B cell (primary cell): ENCODE measurements at regions not wholly inside any gene's neighbourhood (a gene's known extent, or its start where the extent isn't known, plus 50 kb on each side); places are given as distances from the start of the nearest gene placed in this dataset.

ENCODE experiments used
- ATAC-seq: fragments of 200-7000 bp; cut with Tn5 transposase; one replicate; pipeline ENCODE4 v1.10.0; 2021; ENCODE audit warnings: low read depth, mild to moderate bottlenecking, moderate number of reproducible peaks, moderate library complexity
- CTCF ChIA-PET: fragments of 350-600 bp; sonication (Branson Sonifier 250); formaldehyde crosslinking; loops from one replicate; lab custom pipeline; 2021; ENCODE audit warnings: antibody characterized with exemption, inconsistent platforms; lab: Charles Lee
- POLR2A ChIA-PET: fragments of 350-600 bp; sonication (Branson Sonifier 250); formaldehyde crosslinking; loops from one replicate; lab custom pipeline; 2021; ENCODE audit warnings: antibody characterized with exemption; lab: Charles Lee
- DNase-seq: peaks from one replicate; pipeline ENCODE4 v3.0.0; 2013
- H2AFZ ChIP-seq: 2 replicates; pipeline ENCODE4 v1.6.1; 2012; ENCODE audit warnings: mild to moderate bottlenecking, low read depth, low read length; ENCODE audit not compliant: insufficient read depth, poor library complexity, severe bottlenecking
- H3K27ac ChIP-seq, 2 donors: 1 replicate in 1 of 2; 2 replicates in 1 of 2; pipeline ENCODE4 v1.5.1; 2012 to 2013; ENCODE audit warnings: low read length in 2 of 2, mild to moderate bottlenecking in 2 of 2, moderate library complexity in 1 of 2
- H3K27me3 ChIP-seq, 4 experiments: fragments of 200-600 bp in 1 of 4; sonication (generic) in 1 of 4; replicated peaks in 1 of 4; 1 replicate in 2 of 4; 2 replicates in 2 of 4; pipeline versions ENCODE4 v1.6.1 to v1.7.0; 2013 to 2016; ENCODE audit warnings: low read length in 3 of 4, mild to moderate bottlenecking in 2 of 4, mixed read lengths in 1 of 4, moderate library complexity in 1 of 4; ENCODE audit not compliant: insufficient read depth in 4 of 4, control insufficient read depth in 3 of 4; ENCODE audit errors: control extremely low read depth in 1 of 4
- H3K36me3 ChIP-seq, 2 experiments: replicated peaks in 1 of 2; 1 replicate in 1 of 2; 2 replicates in 1 of 2; pipeline versions ENCODE4 v1.6.1 to v1.7.1; 2013; ENCODE audit warnings: low read length in 1 of 2; ENCODE audit not compliant: insufficient read depth in 2 of 2, control insufficient read depth in 1 of 2; ENCODE audit errors: control extremely low read depth in 1 of 2, extremely low read depth in 1 of 2
- H3K4me1 ChIP-seq, 2 donors: fragments of 200-600 bp in 1 of 2; sonication (generic) in 1 of 2; 1 replicate in 1 of 2; 2 replicates in 1 of 2; pipeline versions ENCODE4 v1.5.1 to v1.6.1; 2013 to 2017; ENCODE audit warnings: low read length in 2 of 2; ENCODE audit not compliant: control insufficient read depth in 2 of 2, insufficient read depth in 2 of 2
- H3K4me2 ChIP-seq: replicated peaks from 2 replicates; pipeline ENCODE3; 2012; ENCODE audit warnings: mild to moderate bottlenecking, low read depth, low read length; ENCODE audit not compliant: poor library complexity, severe bottlenecking
- H3K4me3 ChIP-seq, 5 experiments: fragments of 200-600 bp in 1 of 5; sonication (generic) in 1 of 5; 1 replicate in 3 of 5; 2 replicates in 2 of 5; pipeline versions ENCODE4 v1.5.1 to v1.7.0; 2011 to 2016; ENCODE audit warnings: low read length in 4 of 5, mild to moderate bottlenecking in 4 of 5, low read depth in 2 of 5, control low read depth in 1 of 5, moderate library complexity in 1 of 5; ENCODE audit not compliant: insufficient read depth in 1 of 5; ENCODE audit errors: control extremely low read depth in 1 of 5, extremely low read depth in 1 of 5
- H3K79me2 ChIP-seq: fragments of 200-600 bp; sonication (generic); one replicate; pipeline ENCODE4 v1.6.0; 2016; ENCODE audit warnings: low read length; ENCODE audit not compliant: control insufficient read depth, insufficient read depth
- H3K9ac ChIP-seq: fragments of 200-600 bp; sonication (generic); 2 replicates; pipeline ENCODE4 v1.6.1; 2017; ENCODE audit warnings: mild to moderate bottlenecking, low read length, moderate library complexity
- H3K9me3 ChIP-seq, 3 donors: one replicate each; pipeline versions ENCODE4 v1.6.1 to v1.7.1; 2013; ENCODE audit warnings: low read length in 2 of 3; ENCODE audit not compliant: control insufficient read depth in 2 of 3, insufficient read depth in 1 of 3; ENCODE audit errors: control extremely low read depth in 1 of 3
- H4K20me1 ChIP-seq: 2 replicates; pipeline ENCODE4 v1.6.0; 2012; ENCODE audit warnings: mild to moderate bottlenecking, low read length; ENCODE audit not compliant: insufficient read depth, control insufficient read depth, poor library complexity, severe bottlenecking
- H3K27ac Mint-ChIP-seq: one replicate; pipeline ENCODE4 v1.8.0; 2021; ENCODE audit warnings: mixed read lengths
- H3K27me3 Mint-ChIP-seq: one replicate; pipeline ENCODE4 v1.8.0; 2021; ENCODE audit warnings: mixed read lengths
- H3K4me1 Mint-ChIP-seq: one replicate; pipeline ENCODE4 v1.8.0; 2021; ENCODE audit warnings: mixed read lengths
- H3K4me3 Mint-ChIP-seq: one replicate; pipeline ENCODE4 v1.8.0; 2021; ENCODE audit warnings: mixed read lengths
- H3K9me3 Mint-ChIP-seq: one replicate; pipeline ENCODE4 v1.8.0; 2022; ENCODE audit warnings: mixed read lengths; ENCODE audit not compliant: insufficient read depth
- EZH2 ChIP-seq: IDR thresholded peaks from 2 replicates; pipeline ENCODE4 v1.6.1; 2012; ENCODE audit warnings: borderline replicate concordance, low read depth, mild to moderate bottlenecking, moderate library complexity, low read length; ENCODE audit not compliant: insufficient read depth, poor library complexity, severe bottlenecking
- WGBS: methylation state at CpG from one replicate; pipeline ENCODE4 v1.1.5; 2013; ENCODE audit warnings: missing lambda C conversion rate; ENCODE audit not compliant: insufficient coverage; 5-methylcytosine and 5-hydroxymethylcytosine counted together
- intact Hi-C: fragments of 100-400 bp; cut with micrococcal nuclease; formaldehyde crosslinking; loops from one replicate; pipeline ENCODE4 v1.10.0; 2022
- TF ChIP-seq, protein P1 (sequence below): fragments of 200-600 bp; IDR thresholded peaks from one replicate; pipeline ENCODE4 v1.8.0; 2022; ENCODE audit warnings: antibody characterized with exemption, mild to moderate bottlenecking

DNA sequence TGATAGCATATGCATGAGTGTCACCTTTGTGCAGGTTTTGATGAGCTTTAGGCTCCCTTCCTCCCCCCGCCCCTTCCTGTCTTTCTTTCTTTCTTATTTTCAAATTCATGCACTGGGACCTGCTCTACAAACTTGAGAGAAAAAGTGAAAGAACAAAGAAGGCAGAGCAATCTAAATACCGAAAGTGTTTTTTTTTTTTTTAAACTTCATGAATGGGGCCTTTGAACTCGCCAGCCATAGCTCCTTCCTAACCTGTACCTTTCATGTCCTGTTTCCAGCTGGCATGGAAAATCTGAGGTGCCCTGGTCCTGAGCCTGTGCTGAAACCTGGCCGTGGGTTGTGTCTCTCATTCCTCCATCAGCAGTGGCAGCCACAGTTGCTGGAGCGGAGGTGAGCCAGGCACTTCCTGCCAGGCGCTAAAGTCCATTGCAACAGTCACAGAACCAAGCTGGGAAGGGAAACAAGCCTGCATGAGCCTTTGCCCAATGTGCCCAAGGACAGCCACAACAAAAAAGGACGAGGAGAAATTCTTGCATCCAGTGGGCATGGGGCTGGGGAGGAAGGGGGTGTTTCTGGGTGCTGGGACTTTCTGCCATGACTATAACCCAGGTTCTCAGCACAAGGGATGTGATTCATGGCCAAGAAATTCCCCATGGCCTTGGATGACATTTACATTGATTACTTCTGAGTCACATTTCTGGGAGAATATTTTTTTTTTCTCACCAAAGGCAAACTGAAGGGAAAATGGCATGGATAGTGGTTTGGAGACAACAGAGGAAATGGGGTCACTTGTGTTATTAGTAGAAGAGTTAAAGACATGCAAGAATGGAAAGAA lies 102.7 kb downstream of the TMEM30B start:
- H2AFZ ChIP-seq, result no peak overlapping the region
- ATAC-seq, result no peak
- no peak overlapping the region for H3K4me3 ChIP-seq
- DNase-seq, result no peak
- H3K27ac ChIP-seq, result no peak overlapping the region
- H3K9me3 ChIP-seq, result no peaks in the 10 kb centered on the region
- H4K20me1 ChIP-seq, result no peaks in the 10 kb centered on the region
- H3K9ac ChIP-seq, result no peak overlapping the region
- H3K4me1 ChIP-seq, result no peaks in the 10 kb centered on the region
- H3K4me3 Mint-ChIP-seq, result no peak overlapping the region
- no peaks in the 10 kb centered on the region for H3K79me2 ChIP-seq
- intact Hi-C loops, result no loop called here
- H3K4me2 ChIP-seq, result no peak overlapping the region
- H3K9me3 Mint-ChIP-seq, result no peaks in the 10 kb centered on the region
- ChIA-PET CTCF (no interaction called here), POLR2A (no interaction called here)
- H3K27me3 ChIP-seq, result peaks cover 0 to 10% (median 2%) of the 10 kb centered on the region in 4 experiments
- 88% methylated on average over 5 of the region's 7 CpGs for WGBS
- no peak overlapping the region for H3K27ac Mint-ChIP-seq
- no peaks in the 10 kb centered on the region for H3K4me1 Mint-ChIP-seq
- H3K36me3 ChIP-seq, result no peaks in the 10 kb centered on the region
- TF ChIP-seq, protein P1, sequence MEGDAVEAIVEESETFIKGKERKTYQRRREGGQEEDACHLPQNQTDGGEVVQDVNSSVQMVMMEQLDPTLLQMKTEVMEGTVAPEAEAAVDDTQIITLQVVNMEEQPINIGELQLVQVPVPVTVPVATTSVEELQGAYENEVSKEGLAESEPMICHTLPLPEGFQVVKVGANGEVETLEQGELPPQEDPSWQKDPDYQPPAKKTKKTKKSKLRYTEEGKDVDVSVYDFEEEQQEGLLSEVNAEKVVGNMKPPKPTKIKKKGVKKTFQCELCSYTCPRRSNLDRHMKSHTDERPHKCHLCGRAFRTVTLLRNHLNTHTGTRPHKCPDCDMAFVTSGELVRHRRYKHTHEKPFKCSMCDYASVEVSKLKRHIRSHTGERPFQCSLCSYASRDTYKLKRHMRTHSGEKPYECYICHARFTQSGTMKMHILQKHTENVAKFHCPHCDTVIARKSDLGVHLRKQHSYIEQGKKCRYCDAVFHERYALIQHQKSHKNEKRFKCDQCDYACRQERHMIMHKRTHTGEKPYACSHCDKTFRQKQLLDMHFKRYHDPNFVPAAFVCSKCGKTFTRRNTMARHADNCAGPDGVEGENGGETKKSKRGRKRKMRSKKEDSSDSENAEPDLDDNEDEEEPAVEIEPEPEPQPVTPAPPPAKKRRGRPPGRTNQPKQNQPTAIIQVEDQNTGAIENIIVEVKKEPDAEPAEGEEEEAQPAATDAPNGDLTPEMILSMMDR, result no peak
- no peak for TF ChIP-seq EZH2
- peaks cover 38% of the 10 kb centered on the region for H3K27me3 Mint-ChIP-seq
